HG02884 (cell line): ENCODE measurements at regions not wholly inside any gene's neighbourhood (a gene's known extent, or its start where the extent isn't known, plus 50 kb on each side); places are given as distances from the start of the nearest gene placed in this dataset.
"Not testable (repeated sequence)": the region's sequence is repeated elsewhere in the genome, so short reads cannot be mapped to it uniquely, and the experiment has no call there.

Source experiments
- ATAC-seq: cut with Tn5 transposase; IDR thresholded peaks from one replicate; pipeline ENCODE4 v1.9.1; 2021; ENCODE audit warnings: mild to moderate bottlenecking, moderate library complexity; ENCODE audit not compliant: unreplicated experiment

DNA sequence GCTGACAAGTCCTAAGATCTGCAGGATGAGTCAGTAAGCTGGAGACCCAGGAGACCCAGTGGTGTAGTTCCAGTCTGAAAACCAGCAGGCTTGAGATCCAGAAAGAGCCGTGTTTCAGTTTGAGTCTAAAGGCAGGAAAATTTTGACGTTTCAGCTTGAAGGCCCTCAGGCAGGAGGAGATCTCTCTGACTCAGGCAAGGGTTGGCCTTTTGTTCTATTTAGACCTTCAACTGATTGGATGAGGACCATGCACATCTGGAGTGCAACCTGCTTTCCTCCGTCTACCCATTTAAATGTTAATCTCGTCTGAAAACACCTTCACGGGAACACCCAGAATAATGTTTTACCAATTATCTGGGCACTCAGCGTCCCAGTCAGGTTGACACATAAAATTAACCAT is 69.5 kb downstream of the NPIPA7 start:
- not testable (repeated sequence) for ATAC-seq

DNA sequence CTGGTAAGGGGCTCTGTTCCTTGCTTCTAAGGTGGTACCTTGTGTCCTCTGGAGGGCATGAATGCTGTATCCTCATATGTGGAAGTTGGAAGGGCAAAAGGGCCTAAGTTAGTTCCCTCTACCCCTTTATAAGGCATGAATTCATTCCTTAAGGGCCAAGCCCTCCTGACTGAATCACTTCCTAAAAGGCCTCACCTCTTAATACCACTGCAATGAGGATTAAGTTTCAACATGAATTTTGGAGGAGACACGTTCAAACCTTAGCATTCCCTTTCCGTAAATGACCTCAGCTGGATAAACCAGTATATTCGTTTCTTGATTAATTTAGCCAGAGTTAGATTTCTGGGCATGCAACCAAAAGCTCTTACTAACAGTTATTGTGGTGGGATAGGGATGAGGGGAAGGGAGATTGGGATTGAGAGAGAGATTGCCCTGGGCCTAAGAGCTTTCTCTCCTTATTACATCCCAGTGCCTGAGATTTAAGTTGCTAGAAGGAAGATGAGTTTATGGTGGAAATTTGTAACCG is 70.8 kb downstream of the NPIPA7 start:
- ATAC-seq: not testable (repeated sequence)

DNA sequence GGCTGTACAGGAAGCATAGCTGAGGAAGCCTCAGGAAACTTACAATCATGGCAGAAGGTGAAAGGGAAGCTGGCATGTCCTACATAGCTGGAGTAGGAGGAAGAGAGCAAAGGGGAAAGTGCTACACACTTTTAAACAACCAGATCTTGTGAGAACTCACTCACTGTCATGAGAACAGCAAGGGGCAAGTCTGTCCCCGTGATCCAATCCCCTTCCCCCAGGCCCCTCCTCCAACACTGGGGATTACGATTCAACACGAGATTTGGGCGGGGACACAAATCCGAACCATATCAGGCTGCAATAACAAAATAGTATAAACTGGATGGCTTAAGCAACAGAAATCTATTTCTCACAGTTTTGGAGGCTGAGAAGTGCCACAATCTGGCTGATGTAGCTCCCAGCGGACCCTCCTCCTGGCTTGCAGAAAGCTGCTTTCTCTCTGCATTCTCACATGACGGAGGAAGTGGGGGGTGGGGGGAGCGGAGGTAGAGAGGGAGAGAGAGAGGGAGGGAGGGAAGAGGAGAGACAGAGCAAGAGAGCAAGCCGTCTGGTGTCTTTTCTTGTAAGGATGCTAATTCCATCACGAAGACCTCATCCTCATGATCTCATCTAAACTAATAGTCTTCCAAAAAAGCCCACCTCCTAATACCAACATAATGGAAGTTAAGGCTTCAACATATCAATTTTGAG is 72.9 kb downstream of the NPIPA7 start:
- ATAC-seq: not testable (repeated sequence)

DNA sequence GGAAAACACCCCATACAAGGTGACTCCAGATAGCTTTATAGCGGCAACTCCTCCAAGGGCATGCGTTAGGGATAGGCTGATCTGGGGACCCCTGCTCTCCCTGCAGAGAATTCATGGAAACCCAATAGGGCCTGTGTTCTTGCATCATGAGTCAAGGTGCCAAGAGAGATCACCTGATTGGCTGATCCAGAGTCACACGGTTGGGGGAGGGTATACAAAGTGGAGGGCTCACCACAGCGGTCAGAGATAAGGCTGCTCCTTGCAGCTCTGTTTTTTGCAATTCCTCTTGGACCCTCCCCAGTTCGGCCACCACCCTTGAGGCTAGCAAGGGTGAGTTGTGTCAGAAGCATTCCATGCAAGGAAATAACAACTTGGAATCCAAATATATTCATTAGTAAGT is 79.6 kb downstream of the NPIPA7 start:
- ATAC-seq: not testable (repeated sequence)

DNA sequence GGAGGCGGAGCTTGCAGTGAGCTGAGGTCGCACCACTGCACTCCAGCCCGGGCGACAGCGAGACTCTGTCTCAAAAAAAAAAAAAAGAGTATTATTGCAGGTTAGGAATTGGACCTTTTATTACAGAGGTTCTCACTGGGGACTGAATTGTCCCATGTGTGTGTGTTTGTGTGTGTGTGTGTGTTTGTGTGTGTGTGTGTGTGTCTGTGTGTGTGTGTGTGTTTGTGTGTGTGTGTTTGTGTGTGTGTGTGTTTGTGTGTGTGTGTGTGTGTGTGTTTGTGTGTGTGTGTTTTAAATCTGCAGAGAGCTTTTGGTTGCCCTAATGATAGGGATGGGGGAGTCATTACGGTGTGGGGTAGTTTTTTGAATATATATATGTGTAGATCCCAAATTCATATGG is 84.9 kb downstream of the NPIPA7 start:
- ATAC-seq: not testable (repeated sequence)

DNA sequence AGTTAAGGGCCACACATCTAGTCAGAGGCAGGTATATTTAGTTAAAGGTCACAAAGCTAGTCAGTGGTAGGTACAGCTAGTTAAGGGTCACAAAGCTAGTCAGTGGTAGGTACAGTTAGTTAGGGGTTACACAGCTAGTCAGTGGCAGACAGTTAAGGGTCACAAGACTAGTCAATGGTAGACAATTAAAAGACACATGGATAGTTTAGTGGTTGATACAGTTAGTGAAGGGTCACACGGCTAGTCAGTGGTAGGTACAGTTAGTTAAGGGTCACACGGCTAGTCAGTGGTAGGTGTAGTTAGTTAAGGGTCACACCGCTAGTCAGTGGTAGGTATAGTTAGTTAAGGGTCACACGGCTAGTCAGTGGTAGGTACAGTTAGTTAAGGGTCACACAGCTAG is 110.0 kb downstream of the NPIPA7 start:
- not testable (repeated sequence) for ATAC-seq

DNA sequence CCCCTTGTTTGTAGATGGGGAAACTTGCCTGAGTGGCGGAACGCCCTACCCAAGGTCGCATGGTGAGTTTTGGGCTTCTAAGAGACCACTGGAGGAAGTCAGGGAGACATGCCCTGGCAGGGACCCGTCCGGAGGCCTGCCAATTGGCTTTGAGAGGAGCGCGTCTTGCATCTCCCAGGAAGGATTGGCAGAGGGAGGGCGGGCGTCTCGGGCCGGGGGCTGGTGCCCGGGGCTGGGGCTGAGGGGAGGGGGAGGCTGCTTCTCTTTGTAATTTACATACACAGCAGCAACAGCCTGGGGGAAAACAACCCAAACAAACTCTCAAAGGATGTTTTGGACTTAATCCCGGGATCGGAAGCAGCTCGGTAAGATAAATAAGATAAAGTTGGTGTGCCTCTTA is 110.5 kb downstream of the NPIPA7 start:
- not testable (repeated sequence) for ATAC-seq

DNA sequence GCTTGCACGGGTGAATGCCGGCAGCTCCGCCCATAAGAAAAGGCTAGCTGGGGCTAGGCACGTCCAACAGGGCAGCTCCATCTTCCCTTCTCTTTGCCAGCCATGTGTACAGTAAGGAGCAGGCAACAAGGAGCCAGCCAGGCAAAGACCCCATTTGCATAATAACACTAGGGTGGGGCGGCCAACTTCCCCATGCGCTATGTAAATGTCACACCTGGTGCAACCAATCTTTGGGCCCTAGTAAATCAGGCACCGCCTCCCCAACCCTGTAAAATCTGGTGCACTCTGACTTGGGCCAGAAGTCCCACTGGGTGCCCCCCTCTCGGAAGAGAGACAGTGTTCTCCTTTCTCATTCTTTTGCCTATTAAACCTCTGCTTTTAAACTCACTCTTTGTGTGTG is 115.2 kb downstream of the NPIPA7 start:
- ATAC-seq: not testable (repeated sequence)

DNA sequence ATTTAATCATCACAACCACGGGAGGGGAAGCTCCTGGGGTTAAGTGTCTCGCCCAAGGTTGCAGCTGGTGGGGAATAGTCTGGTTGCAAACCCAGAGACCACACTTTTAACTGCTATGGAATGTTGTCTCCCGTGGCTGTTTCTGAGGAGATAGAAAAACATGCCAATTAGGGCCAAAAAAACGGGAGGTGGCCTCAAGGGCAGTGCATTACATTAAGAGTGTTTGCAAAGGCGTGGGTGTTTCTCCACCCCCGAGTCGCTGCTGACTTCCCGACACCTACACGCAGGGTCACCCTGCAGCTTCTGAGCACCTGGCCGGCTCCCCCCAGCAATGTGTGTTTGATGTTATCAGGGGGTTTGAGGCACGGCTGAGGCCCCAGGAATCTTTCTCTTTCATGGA is 116.1 kb downstream of the NPIPA7 start:
- not testable (repeated sequence) for ATAC-seq

DNA sequence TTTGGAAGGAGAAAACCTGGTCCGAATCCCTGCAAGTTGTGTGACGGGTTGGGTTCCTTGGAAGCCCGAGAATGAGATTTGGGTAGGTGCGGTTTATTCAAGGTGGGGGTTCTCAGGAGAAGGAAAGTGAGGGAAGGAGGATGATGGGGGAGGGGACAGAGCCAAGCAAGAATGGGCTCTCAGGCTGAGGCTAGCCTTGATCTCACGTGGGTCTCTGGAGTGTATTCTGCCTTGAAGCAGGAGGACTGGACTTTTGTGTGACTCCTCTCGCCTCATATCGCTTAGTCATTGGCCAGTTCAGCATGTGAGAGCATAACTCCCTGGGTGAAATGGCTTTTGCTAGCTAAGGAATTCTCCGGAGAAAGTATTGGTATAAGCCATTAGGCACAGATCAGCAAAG is 120.9 kb downstream of the NPIPA7 start:
- not testable (repeated sequence) for ATAC-seq

DNA sequence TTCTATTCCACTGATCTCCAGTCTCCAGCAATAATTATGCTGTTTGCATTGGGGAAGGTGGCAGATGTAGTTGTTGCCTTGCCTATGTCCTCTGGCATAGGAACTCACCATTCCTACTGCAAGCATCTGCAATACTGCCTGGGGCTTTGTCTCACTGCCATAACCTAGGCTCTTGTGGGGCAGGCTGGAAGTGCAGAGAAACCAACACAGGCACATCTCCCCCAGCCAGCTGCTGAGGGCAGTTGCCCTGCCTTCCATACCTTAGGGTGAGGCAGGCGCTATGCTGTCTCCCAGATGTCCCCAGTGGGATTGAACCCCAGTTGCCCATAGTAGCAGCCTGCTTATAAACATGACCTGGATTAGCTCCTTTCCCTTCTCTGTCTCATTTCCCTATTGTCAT is 128.1 kb downstream of the NPIPA7 start:
- not testable (repeated sequence) for ATAC-seq

DNA sequence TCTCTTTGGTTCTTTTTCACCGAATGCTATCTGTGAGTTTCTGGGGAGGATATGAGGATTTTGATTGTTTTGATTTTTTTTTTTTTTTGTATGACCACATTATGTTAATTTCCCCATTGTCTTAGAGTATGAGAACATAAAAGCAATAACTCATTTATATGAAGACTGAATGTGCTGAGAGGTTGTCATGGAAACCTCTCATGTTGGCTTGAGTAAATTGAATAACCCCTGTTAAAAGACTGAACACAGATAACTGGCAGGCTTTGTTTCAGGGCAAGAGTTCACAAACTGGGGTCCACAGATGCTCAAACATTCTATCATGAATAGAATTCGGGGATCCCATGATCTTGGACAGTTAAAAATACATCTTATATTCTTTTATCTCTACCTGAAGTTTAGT is 129.4 kb downstream of the NPIPA7 start:
- ATAC-seq: not testable (repeated sequence)

DNA sequence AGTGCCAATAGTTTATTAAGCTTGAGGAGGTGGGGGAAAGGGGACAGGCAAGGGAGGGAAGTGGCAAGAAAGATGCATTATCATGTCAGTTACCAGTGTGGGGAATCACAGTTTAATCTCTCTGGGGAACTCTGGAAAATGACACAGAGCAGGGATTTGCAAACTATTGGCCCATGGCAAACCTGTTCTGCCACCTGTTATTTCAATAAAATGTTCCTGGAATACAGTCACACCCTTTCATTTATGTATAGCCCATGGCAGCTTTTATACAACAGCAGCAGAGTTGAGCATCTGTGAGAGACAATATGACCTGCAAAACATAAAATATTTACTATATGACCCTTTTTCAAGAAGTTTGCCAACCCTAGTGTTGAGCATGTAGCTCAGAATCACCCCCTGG is 140.5 kb downstream of the NPIPA7 start:
- ATAC-seq: not testable (repeated sequence)

DNA sequence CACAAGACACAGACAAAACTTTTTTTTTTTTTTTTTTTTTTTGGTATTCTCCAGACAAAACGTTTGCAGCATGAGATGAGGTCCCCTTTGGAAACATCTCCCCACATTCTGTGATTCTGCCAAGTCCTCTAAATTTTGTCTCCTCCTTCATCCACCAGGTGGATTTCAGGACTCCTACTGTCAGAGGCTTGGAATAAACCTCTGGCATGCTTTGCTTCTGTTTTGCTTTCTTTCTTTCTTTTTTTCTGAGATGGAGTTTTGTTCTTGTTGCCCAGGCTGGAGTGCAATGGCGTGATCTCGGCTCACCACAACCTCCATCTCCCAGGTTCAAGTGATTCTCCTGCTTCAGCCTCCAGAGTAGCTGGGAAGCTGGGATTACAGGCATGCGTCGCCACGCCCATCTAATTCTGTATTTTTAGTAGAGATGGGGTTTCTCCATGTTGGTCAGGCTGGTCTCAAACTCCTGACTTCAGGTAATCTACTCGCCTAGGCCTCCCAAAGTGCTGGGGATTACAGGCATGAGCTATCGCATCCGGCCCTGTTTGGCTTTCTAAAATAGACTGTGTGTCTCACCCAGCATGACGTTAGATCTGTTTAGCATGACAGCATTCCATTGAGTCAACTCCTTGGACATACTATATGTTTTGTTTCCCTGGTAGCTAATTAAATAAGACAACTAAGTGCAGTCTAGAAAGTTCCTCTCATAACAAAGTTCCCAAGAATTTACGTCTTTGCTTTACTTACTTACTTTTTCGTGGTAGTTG is 142.5 kb downstream of the NPIPA7 start:
- ATAC-seq: not testable (repeated sequence)

DNA sequence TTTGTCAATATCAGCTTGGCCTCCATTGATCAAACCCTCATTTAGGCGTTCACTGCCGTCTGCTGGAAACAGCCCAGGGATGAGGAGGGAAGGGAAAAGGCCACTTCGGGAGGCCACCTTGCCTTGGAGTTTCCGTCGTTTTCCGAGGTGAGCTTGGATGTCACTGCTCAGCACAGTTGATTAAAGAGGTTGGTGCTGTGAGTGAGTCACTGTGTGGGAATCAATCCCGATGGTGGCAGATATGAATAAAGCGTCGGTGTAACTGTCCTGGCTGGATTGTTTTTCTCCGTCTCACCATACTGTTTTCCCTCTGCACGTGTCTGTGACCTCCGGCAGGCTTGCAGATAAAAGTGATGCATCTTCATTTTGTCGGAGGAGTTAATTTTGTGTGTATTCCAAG is 148.1 kb downstream of the NPIPA7 start:
- ATAC-seq: not testable (repeated sequence)

DNA sequence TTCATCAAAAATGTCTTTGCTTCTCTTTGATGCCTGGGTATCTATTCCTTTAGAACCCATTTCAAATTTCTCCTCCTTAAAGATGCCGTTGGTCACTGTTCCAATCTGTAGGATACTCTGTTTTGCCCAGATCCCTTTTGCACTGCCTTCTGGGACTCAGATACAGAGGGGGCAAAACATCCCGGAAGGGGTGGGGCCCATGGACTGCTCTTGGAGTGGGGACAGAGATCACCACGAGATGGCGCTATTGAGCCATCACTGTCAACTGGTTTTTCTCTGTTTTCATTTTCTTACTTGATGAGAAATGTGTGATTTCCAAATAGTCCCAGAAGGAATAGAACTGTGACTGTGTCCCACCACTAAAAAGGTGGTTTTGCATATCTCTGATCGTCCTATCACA is 151.8 kb downstream of the NPIPA7 start:
- ATAC-seq: not testable (repeated sequence)

DNA sequence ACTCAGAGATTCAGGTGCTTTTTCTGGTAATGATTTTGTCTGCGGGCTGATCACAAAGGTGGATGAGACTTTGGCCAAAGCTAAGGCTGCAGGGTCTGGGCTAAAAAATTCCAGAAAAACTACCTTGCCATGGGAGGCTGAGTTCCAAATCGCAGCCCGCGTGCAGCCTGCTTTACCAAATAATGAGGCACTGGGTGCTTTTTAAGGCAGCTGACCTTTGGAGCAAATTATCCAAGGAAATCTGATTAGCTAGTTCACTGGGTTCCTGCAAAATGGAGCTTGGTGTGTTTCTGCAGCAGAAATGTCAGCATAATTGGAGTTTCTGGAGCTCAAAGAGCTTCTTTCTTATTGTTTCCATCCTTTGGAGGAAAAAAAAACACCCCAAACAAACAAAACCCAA is 156.6 kb downstream of the NPIPA7 start:
- not testable (repeated sequence) for ATAC-seq

DNA sequence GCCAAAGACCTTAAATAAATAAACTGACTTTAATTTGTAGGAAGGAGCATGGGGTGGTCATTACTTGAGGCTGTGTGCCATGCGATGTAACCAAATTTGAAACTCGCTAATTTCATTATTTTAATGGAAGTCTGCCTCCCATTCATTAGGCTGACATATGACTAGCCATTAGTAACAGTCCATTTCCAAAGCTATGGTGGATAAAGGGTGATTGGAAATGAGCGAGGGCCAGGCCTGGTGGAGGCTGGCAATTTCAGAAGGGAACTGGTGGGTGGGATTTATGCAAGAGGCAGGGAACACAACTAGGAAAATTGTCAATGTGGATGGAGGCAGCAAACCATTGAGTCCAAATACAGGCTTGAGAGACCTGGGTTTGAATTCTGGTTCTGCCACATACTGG is 157.2 kb downstream of the NPIPA7 start:
- ATAC-seq: not testable (repeated sequence)

DNA sequence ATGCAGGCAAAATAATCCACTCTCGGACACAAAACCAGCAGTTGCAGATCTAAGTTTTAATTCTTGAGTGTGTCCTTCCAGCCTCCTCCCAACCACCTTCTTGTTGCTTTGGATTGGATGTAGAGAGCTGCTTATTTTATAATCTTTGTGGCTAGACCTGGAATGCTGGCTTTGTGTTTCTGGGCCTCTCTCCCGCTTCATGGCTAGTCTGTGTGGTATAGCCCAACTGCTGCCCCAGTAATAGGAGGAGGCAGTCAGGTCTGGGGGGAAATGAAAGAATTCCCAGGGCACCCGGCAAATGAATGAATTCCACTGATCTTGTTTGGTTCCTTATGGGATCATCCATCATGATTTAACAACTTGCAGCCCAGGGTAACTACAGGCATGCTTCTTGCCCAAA is 170.8 kb downstream of the NPIPA7 start:
- ATAC-seq: not testable (repeated sequence)

DNA sequence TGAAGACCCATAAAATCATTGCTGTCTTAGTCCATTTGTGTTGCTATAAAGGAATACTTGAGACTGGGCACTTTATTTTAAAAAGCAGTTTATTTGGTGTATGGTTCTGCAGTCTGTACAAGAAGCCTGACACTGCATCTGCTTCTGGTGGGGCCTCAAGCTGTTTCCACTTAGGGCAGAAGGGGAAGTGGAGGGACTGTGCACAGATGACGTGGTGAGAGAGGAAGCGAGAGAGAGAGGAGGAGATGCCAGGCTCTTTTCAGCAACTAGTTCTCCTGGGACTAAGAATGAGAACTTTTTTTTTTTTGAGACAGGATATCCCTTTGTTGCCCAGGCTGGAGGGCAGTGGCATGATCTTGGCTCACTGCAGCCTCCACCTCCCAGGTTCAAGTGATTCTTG is 171.9 kb downstream of the NPIPA7 start:
- not testable (repeated sequence) for ATAC-seq

DNA sequence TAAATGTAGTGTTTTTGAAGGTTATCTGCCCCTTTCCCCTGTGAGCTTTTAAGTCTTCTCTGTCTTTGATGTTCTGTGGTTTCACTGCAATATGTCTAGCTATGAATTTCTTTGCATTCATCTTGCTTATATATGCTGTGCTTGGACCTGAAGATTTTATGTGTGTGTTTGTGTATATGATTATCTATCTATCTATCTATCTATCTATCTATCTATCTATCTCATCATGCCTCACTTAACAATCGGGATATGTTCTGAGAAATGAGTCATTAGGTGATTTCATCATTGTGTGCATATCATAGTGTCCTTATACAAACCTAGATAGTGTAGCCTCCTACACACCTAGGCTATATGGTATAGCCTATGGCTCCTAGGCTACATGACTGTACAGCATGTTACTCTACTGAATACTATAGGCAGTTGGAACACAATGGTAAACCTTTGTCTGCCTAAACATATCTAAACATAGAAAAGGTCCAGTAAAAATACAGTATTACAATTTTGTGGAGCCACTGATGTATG is 173.9 kb downstream of the NPIPA7 start:
- ATAC-seq: not testable (repeated sequence)
